Esophagus muscularis mucosa (tissue), 4 donors: ENCODE measurements at regions not wholly inside any gene's neighbourhood (a gene's known extent, or its start where the extent isn't known, plus 50 kb on each side); places are given as distances from the start of the nearest gene placed in this dataset.

Experiments used
- DNase-seq: peaks from one replicate; pipeline ENCODE4 v3.0.0-alpha.2; 2017; ENCODE audit errors: extremely low spot score
- H3K27ac ChIP-seq, 4 donors: fragments of 200-600 bp; sonication (generic); replicated peaks in 1 of 4; 1 replicate in 3 of 4; 2 replicates in 1 of 4; pipeline ENCODE4 v1.5.1; 2016 to 2019; ENCODE audit warnings: mild to moderate bottlenecking in 1 of 4
- H3K27me3 ChIP-seq, 4 donors: fragments of 200-600 bp; sonication (generic); one replicate each; pipeline versions ENCODE4 v1.5.1 to v1.6.0; 2016 to 2019
- H3K36me3 ChIP-seq, 4 donors: fragments of 200-600 bp; sonication (generic); one replicate each; pipeline ENCODE4 v1.5.1; 2016 to 2019
- H3K4me1 ChIP-seq, 4 donors: fragments of 200-600 bp; sonication (generic); one replicate each; pipeline ENCODE4 v1.5.1; 2016 to 2019
- H3K4me3 ChIP-seq, 4 donors: fragments of 200-600 bp; sonication (generic); 1 replicate in 2 of 4; 2 replicates in 2 of 4; pipeline ENCODE4 v1.5.1; 2016 to 2019; ENCODE audit warnings: mild to moderate bottlenecking in 4 of 4, moderate library complexity in 1 of 4
- H3K9me3 ChIP-seq, 4 donors: fragments of 200-600 bp; sonication (generic); 1 replicate in 3 of 4; 2 replicates in 1 of 4; pipeline ENCODE4 v1.5.1; 2016 to 2019
- CTCF ChIP-seq, 3 experiments: fragments of 200-600 bp in 2 of 3; fragments of 450-650 bp in 1 of 3; sonication (generic) in 2 of 3; IDR thresholded peaks; one replicate each; pipeline ENCODE4 v1.5.1; 2017 to 2019; ENCODE audit warnings: antibody characterized with exemption in 3 of 3, mild to moderate bottlenecking in 2 of 3, moderate library complexity in 1 of 3
- EP300 ChIP-seq: sonication (generic); formaldehyde crosslinking; IDR thresholded peaks from one replicate; pipeline ENCODE4 v1.6.1; 2017; ENCODE audit warnings: antibody characterized with exemption
- POLR2A ChIP-seq: fragments of 450-650 bp; IDR thresholded peaks from one replicate; pipeline ENCODE4 v1.6.1; 2017; ENCODE audit warnings: antibody characterized with exemption, moderate library complexity, mild to moderate bottlenecking, low read depth
- POLR2AphosphoS5 ChIP-seq, 2 donors: sonication (generic); formaldehyde crosslinking; IDR thresholded peaks; one replicate each; pipeline ENCODE4 v1.6.1; 2017; ENCODE audit warnings: antibody characterized with exemption in 2 of 2
- WGBS: methylation state at CpG from one replicate; pipeline ENCODE4 v1.1.5; 2018; 5-methylcytosine and 5-hydroxymethylcytosine counted together
- intact Hi-C: fragments of 100-400 bp; cut with DNase I; formaldehyde crosslinking; loops from one replicate; pipeline ENCODE4 v1.15.1; 2023

- Histone ChIP-seq H3K27me3 (no peaks in the 10 kb centered on the region), H3K27ac (no peak overlapping the region), H3K4me3 (no peak overlapping the region), H3K4me1 (no peaks in the 10 kb centered on the region), H3K36me3 (no peaks in the 10 kb centered on the region), H3K9me3 (no peaks in the 10 kb centered on the region)
- TF ChIP-seq CTCF (IDR thresholded peaks at IDR 0.05) (no peak), POLR2AphosphoS5 (IDR thresholded peaks at IDR 0.05) (no peak), EP300 (no peak), POLR2A (no peak)
- DNase-seq: no peak
- intact Hi-C loops: no loop called here
These were observed 763.5 kb upstream of the FANCL start for GRCh38 chr2:59004621-59005020.

GRCh38 chr2:59000796-59001195 lies 759.7 kb upstream of the FANCL start:
- intact Hi-C loops: no loop called here
- no peak overlapping the region for H3K4me3 ChIP-seq
- H3K9me3 ChIP-seq: no peaks in the 10 kb centered on the region
- TF ChIP-seq POLR2A (no peak), CTCF (IDR thresholded peaks at IDR 0.05) (no peak), EP300 (no peak), POLR2AphosphoS5 (IDR thresholded peaks at IDR 0.05) (no peak)
- WGBS: 51% methylated on average over 2 of the region's 2 CpGs
- no peaks in the 10 kb centered on the region for H3K27me3 ChIP-seq
- H3K4me1 ChIP-seq: no peaks in the 10 kb centered on the region
- H3K36me3 ChIP-seq: no peaks in the 10 kb centered on the region
- DNase-seq: no peak
- H3K27ac ChIP-seq: no peak overlapping the region

GRCh38 chr2:58992062-58992706 lies 751.1 kb upstream of the FANCL start:
- no peaks in the 10 kb centered on the region for H3K27me3 ChIP-seq
- H3K4me3 ChIP-seq: no peak overlapping the region
- TF ChIP-seq EP300 (no peak), POLR2AphosphoS5 (IDR thresholded peaks at IDR 0.05) (no peak), POLR2A (no peak), CTCF (IDR thresholded peaks at IDR 0.05) (no peak)
- no peaks in the 10 kb centered on the region for H3K36me3 ChIP-seq
- H3K9me3 ChIP-seq: no peaks in the 10 kb centered on the region
- peaks cover 0 to 9% (median 0%) of the 10 kb centered on the region in 4 donors for H3K4me1 ChIP-seq
- intact Hi-C loops: no loop called here
- DNase-seq: no peak
- no peak overlapping the region for H3K27ac ChIP-seq
- 53% methylated on average over 4 of the region's 4 CpGs for WGBS

GRCh38 chr2:58991357-58991756 lies 750.2 kb upstream of the FANCL start:
- intact Hi-C loops: no loop called here
- no peaks in the 10 kb centered on the region for H3K36me3 ChIP-seq
- H3K27ac ChIP-seq: no peak overlapping the region
- H3K27me3 ChIP-seq: no peaks in the 10 kb centered on the region
- no peak overlapping the region for H3K4me3 ChIP-seq
- TF ChIP-seq POLR2A (no peak), POLR2AphosphoS5 (IDR thresholded peaks at IDR 0.05) (no peak), EP300 (no peak), CTCF (IDR thresholded peaks at IDR 0.05) (no peak)
- DNase-seq: no peak
- WGBS: 77% methylated on average over 5 of the region's 5 CpGs
- peaks cover 0 to 9% (median 0%) of the 10 kb centered on the region in 4 donors for H3K4me1 ChIP-seq
- H3K9me3 ChIP-seq: no peaks in the 10 kb centered on the region

- TF ChIP-seq POLR2AphosphoS5 (IDR thresholded peaks at IDR 0.05): no peak
- no peak for TF ChIP-seq EP300
- no peak for TF ChIP-seq CTCF (IDR thresholded peaks at IDR 0.05)
- TF ChIP-seq POLR2A: no peak
- Histone ChIP-seq H3K27me3 (no peaks in the 10 kb centered on the region), H3K4me3 (no peak overlapping the region), H3K9me3 (no peaks in the 10 kb centered on the region), H3K27ac (no peak overlapping the region), H3K4me1 (no peaks in the 10 kb centered on the region), H3K36me3 (no peaks in the 10 kb centered on the region)
- 88% methylated on average over 2 of the region's 2 CpGs for WGBS
- no peak for DNase-seq
- intact Hi-C loops: no loop called here
These were observed 744.4 kb upstream of the FANCL start for GRCh38 chr2:58985541-58985940.
